Mammary epithelial cell (primary cell): ENCODE measurements at regions not wholly inside any gene's neighbourhood (a gene's known extent, or its start where the extent isn't known, plus 50 kb on each side); places are given as distances from the start of the nearest gene placed in this dataset.

Experiments used
- EZH2 ChIP-seq: IDR thresholded peaks from 2 replicates; pipeline ENCODE4 v1.6.1; 2012; ENCODE audit warnings: low read length, inconsistent platforms, borderline replicate concordance
- TF ChIP-seq, protein P1 (sequence below), 2 donors: IDR thresholded peaks in 1 of 2; conservative IDR thresholded peaks in 1 of 2; 2 replicates each; pipeline ENCODE4 v1.5.1; 2011 to 2012; ENCODE audit warnings: inconsistent platforms in 2 of 2, low read length in 2 of 2, mild to moderate bottlenecking in 2 of 2, control low read depth in 1 of 2, low read depth in 1 of 2; ENCODE audit not compliant: insufficient read depth in 1 of 2; ENCODE audit errors: extremely low read depth in 1 of 2

DNA sequence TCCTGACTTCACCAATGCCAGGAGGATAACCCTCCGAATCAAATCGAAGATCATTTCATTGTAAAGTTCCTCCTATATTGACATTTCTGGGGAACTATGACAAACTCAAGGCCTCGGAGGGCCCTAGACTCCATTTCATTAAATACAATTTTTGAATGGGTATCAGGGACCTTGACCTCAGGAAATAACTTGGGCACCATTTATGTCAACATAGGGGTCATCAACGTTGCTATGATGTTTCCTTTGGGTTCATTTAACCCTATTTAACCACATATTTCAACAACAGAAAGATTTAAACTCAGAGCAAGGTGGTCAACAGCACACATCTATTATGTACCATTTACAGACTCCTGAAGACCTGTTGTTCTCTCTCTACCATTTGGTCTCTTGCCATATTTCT is 395.1 kb downstream of the TRIML1 start:
- TF ChIP-seq, protein P1, sequence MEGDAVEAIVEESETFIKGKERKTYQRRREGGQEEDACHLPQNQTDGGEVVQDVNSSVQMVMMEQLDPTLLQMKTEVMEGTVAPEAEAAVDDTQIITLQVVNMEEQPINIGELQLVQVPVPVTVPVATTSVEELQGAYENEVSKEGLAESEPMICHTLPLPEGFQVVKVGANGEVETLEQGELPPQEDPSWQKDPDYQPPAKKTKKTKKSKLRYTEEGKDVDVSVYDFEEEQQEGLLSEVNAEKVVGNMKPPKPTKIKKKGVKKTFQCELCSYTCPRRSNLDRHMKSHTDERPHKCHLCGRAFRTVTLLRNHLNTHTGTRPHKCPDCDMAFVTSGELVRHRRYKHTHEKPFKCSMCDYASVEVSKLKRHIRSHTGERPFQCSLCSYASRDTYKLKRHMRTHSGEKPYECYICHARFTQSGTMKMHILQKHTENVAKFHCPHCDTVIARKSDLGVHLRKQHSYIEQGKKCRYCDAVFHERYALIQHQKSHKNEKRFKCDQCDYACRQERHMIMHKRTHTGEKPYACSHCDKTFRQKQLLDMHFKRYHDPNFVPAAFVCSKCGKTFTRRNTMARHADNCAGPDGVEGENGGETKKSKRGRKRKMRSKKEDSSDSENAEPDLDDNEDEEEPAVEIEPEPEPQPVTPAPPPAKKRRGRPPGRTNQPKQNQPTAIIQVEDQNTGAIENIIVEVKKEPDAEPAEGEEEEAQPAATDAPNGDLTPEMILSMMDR (conservative IDR thresholded peaks at IDR 0.05 in 1 of 2, IDR thresholded peaks at IDR 0.05 in 1 of 2; ENCODE audit: extremely low read depth in 1 of 2, insufficient read depth in 1 of 2, low read depth in 1 of 2, low read length in 2 of 2), result no peak
- TF ChIP-seq EZH2, result no peak
